ENCODE measurements at regions not wholly inside any gene's neighbourhood (a gene's known extent, or its start where the extent isn't known, plus 50 kb on each side); places are given as distances from the start of the nearest gene placed in this dataset.

DNA sequence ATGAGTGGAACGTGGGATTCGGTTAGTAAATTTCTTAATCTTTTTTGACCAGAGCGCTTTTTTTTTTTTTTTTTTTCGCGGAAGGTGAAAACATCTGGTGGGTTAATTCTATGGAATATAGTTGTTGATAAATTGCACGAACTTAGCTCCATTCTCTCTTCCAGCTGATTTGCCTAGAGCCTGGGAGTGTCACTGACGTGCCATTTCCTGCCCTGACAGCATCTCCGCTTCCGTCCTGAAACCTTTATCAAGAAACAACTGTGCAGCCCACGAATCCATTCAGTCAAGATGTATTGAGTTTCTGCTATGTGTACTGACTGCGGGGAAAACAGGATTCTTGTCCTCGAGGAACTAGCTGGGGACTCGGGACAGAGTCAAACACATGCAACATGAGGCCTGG lies 59.5 kb upstream of the TGM3 start:
- no peak for DNase-seq (ENCODE audit: low read depth)

DNA sequence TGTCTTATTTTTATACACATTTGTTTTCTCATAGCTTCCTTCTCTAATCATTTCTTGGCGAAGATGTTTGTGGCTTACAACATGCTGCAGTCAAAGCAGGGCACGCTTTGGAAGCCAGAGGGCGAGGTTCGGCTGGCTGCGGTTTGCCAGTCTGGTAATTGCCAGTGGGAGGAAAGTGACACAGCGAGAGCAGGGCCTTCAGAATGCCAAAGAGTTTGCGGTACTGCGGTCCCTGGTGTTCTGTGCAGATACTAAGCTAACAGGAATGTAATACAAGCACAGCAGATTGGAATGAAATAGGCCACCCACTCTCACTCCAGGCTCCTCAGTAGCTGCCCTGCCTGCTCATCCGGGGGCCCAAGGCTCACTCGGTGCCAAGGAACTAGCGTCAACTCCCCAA lies 58.7 kb upstream of the TGM3 start:
- DNase-seq (ENCODE audit: low read depth): peak; percentile 98

DNA sequence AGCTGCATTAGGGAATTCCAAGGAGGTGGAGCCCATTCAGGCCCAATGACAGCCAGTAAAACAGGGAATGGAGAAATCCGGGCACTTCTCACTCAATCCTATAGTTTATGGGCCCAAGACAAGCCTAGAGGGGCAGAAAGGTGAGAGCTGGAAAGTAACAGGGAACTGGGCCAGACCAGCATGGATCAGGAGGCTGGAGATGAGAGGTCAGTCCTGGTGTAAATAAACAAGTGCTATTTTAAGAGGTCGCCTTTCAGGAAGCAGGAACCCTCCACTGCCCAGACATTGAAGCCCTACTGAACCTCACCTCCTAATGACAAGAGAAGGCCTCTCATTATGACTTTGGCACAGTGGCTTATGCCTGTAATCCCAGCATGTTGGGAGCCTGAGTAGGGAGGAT lies 57.2 kb upstream of the TGM3 start:
- DNase-seq (ENCODE audit: low read depth): no peak

DNA sequence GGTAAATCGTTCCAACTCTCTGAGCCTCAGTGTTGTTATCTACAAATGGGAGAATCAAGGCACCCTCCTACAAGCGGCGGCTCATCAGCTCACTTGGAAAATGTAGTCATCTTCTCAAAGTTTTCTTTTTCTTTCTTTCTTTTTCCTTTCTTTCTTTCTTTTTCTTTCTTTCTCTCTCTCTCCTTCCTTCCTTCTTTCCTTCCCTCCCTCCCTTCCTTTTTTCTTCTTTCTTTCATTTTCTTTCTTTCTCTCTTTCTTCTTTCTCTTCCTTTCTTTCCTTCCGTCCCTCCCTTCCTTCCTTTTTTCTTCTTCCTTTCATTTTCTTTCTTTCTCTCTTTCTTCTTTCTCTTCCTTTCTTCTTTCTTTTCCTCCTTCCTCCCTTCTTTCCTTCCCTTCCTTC lies 55.0 kb upstream of the TGM3 start:
- no peak for DNase-seq (ENCODE audit: low read depth)

DNA sequence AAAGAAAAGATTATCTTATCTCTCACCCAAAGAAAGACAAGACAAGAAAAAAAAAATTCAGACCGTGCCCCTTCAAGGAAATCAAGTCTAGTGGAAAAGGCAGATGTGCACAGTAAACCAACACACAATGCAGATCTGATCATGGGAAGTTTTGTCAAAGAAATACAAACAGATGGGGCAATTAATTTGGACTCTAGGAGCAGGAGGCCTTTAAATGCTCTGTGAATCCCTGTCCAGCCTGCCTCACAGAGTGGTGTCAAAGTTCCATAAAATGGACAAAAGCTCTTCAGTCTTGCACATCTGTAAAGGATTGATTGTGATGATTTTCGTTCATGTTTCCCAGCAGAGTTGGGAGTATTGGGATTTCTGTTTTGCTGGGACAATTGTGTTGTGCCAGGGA lies 53.1 kb upstream of the TGM3 start:
- no peak for DNase-seq (ENCODE audit: low read depth)

DNA sequence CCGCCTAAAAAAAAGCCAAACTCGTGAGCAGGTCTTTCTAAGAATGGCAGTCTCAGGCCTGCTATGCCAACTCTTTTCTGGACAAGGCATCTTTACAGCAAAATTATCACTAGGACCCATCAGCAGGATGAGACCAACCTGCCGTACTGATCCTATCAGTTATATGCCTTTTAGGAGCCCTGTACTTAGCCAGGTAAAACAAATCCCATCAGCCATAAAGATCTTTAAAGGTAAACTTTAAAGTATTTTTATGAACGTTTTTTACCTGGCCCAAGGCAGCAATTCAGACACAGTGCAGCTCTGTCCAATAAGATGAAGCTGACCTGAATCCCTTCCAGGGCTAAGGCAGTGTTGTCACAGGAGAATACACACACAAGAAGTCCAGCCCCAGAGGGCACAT lies 51.3 kb upstream of the TGM3 start:
- DNase-seq (ENCODE audit: low read depth): no peak

GRCh38 chr20:2244993-2245392 lies 50.8 kb upstream of the TGM3 start:
- DNase-seq (ENCODE audit: low read depth): no peak

DNA sequence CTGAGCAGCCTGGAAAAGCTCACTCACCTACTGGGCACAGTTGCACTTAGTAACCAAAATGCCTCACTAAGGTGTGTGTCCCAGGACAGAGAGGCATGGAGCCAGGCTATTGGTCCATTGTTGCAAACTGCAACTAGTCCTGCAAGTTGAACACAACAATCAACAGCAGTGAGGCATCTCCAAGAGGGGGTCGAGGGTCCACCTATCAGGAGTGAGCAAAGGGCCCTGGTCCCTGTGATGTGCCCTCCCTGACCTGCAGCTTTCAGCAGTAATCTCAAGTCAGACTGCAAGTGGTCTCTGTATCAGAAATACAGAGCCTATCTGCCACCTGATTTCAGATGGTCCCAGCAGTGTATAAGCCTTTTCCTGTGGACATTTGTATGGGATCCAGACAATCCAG lies 50.2 kb upstream of the TGM3 start:
- DNase-seq (ENCODE audit: low read depth): no peak

All from GM04504 (cell line).